Liver (tissue), 8 donors: ENCODE measurements at regions not wholly inside any gene's neighbourhood (a gene's known extent, or its start where the extent isn't known, plus 50 kb on each side); places are given as distances from the start of the nearest gene placed in this dataset.

Source experiments
- DNase-seq: peaks from one replicate; pipeline ENCODE4 v3.0.0-alpha.2; 2017; ENCODE audit warnings: low spot score
- H3K27ac ChIP-seq, 2 donors: one replicate each; pipeline ENCODE4 v1.7.0; 2013; ENCODE audit warnings: inconsistent platforms in 2 of 2, low read length in 2 of 2, control low read depth in 1 of 2, low read depth in 1 of 2, mild to moderate bottlenecking in 1 of 2
- H3K27me3 ChIP-seq, 4 donors: one replicate each; pipeline versions ENCODE4 v1.6.1 to v1.7.0; 2013; ENCODE audit warnings: low read length in 3 of 4, inconsistent platforms in 1 of 4, mild to moderate bottlenecking in 1 of 4, moderate library complexity in 1 of 4; ENCODE audit not compliant: control insufficient read depth in 4 of 4, insufficient read depth in 4 of 4
- H3K36me3 ChIP-seq, 4 donors: one replicate each; pipeline versions ENCODE4 v1.6.1 to v1.7.0; 2013; ENCODE audit warnings: low read length in 3 of 4, mild to moderate bottlenecking in 3 of 4, low read depth in 1 of 4, moderate library complexity in 1 of 4; ENCODE audit not compliant: control insufficient read depth in 4 of 4, insufficient read depth in 3 of 4
- H3K4me1 ChIP-seq, 4 donors: one replicate each; pipeline versions ENCODE4 v1.6.1 to v1.7.0; 2013; ENCODE audit warnings: low read length in 3 of 4, mild to moderate bottlenecking in 3 of 4, moderate library complexity in 1 of 4; ENCODE audit not compliant: control insufficient read depth in 4 of 4, insufficient read depth in 4 of 4
- H3K4me3 ChIP-seq, 3 donors: one replicate each; pipeline versions ENCODE4 v1.6.1 to v1.7.0; 2013; ENCODE audit warnings: low read length in 3 of 3, control low read depth in 1 of 3, low read depth in 1 of 3, mild to moderate bottlenecking in 1 of 3
- H3K9ac ChIP-seq, 2 donors: one replicate each; pipeline ENCODE4 v1.7.0; 2013; ENCODE audit warnings: low read length in 2 of 2, mild to moderate bottlenecking in 2 of 2, moderate library complexity in 2 of 2, control low read depth in 1 of 2, low read depth in 1 of 2
- H3K9me3 ChIP-seq, 4 donors: one replicate each; pipeline versions ENCODE4 v1.6.1 to v1.7.0; 2013; ENCODE audit warnings: low read length in 3 of 4; ENCODE audit not compliant: control insufficient read depth in 4 of 4
- CTCF ChIP-seq: fragments of 150-350 bp; IDR thresholded peaks from 2 replicates; pipeline ENCODE4 v1.5.1; 2017; ENCODE audit warnings: improper control_type of control experiment, low read depth, low read length; ENCODE audit not compliant: missing input control
- EGR1 ChIP-seq, 2 donors: IDR thresholded peaks; 2 replicates each; pipeline ENCODE4 v1.6.1; 2016 to 2018; ENCODE audit warnings: antibody characterized with exemption in 2 of 2, low read depth in 2 of 2
- FOXA1 ChIP-seq: IDR thresholded peaks from 2 replicates; pipeline ENCODE4 v1.6.1; 2016; ENCODE audit warnings: antibody characterized with exemption
- GABPA ChIP-seq, 2 donors: IDR thresholded peaks in 1 of 2; conservative IDR thresholded peaks in 1 of 2; 2 replicates each; pipeline ENCODE4 v1.6.1; 2016; ENCODE audit warnings: antibody characterized with exemption in 2 of 2, mild to moderate bottlenecking in 1 of 2, moderate library complexity in 1 of 2
- HNF4A ChIP-seq, 2 donors: conservative IDR thresholded peaks; 2 replicates each; pipeline ENCODE4 v1.6.1; 2016; ENCODE audit warnings: antibody characterized with exemption in 2 of 2, mild to moderate bottlenecking in 2 of 2
- HNF4G ChIP-seq: IDR thresholded peaks from 2 replicates; pipeline ENCODE4 v1.6.1; 2016; ENCODE audit warnings: antibody characterized with exemption
- MAX ChIP-seq: IDR thresholded peaks from 2 replicates; pipeline ENCODE4 v1.6.1; 2016; ENCODE audit warnings: antibody characterized with exemption
- NR2F2 ChIP-seq: IDR thresholded peaks from 2 replicates; pipeline ENCODE4 v1.6.1; 2016; ENCODE audit warnings: antibody characterized with exemption
- RAD21 ChIP-seq, 2 donors: IDR thresholded peaks; 2 replicates each; pipeline ENCODE4 v1.6.1; 2016; ENCODE audit warnings: antibody characterized with exemption in 2 of 2, mild to moderate bottlenecking in 2 of 2
- REST ChIP-seq: IDR thresholded peaks from 2 replicates; pipeline ENCODE4 v1.6.1; 2016; ENCODE audit warnings: antibody characterized with exemption, mild to moderate bottlenecking
- SP1 ChIP-seq: IDR thresholded peaks from 2 replicates; pipeline ENCODE4 v1.6.1; 2018; ENCODE audit warnings: antibody characterized with exemption, mild to moderate bottlenecking
- TAF1 ChIP-seq: conservative IDR thresholded peaks from 2 replicates; pipeline ENCODE4 v1.6.1; 2016; ENCODE audit warnings: antibody characterized with exemption, mild to moderate bottlenecking
- YY1 ChIP-seq: IDR thresholded peaks from 2 replicates; pipeline ENCODE4 v1.6.1; 2016; ENCODE audit warnings: antibody characterized with exemption, mild to moderate bottlenecking
- ZBTB33 ChIP-seq: IDR thresholded peaks from 2 replicates; pipeline ENCODE4 v1.6.1; 2016; ENCODE audit warnings: antibody characterized with exemption
- WGBS: extraction: QIAGEN DNeasy Blood & Tissue Kit; methylation state at CpG from one replicate; pipeline ENCODE4 v1.1.7; 2013; 5-methylcytosine and 5-hydroxymethylcytosine counted together
- donor health status: healthy.
- donor health status: healthy.
- donor health status: healthy.
- donor health status: healthy.
- donor health status: healthy.

- H3K4me1 ChIP-seq = no peaks in the 10 kb centered on the region
- H3K27me3 ChIP-seq = no peaks in the 10 kb centered on the region
- no peak overlapping the region for H3K27ac ChIP-seq
- 93% methylated on average over 6 of the region's 6 CpGs for WGBS
- H3K9me3 ChIP-seq = peaks cover 0 to 16% (median 6%) of the 10 kb centered on the region in 4 donors
- H3K9ac ChIP-seq = no peak overlapping the region
- no peak overlapping the region for H3K4me3 ChIP-seq
- no peaks in the 10 kb centered on the region for H3K36me3 ChIP-seq
- no peak for TF ChIP-seq YY1
- DNase-seq = no peak
Measured at GRCh38 chr3:72220946-72221345, 436.0 kb upstream of the PROK2 start.

GRCh38 chr3:72219752-72220151 is 434.8 kb upstream of the PROK2 start:
- H3K27me3 ChIP-seq = no peaks in the 10 kb centered on the region
- no peaks in the 10 kb centered on the region for H3K36me3 ChIP-seq
- no peak overlapping the region for H3K9ac ChIP-seq
- H3K27ac ChIP-seq = no peak overlapping the region
- peaks cover 0 to 6% (median 2%) of the 10 kb centered on the region in 4 donors for H3K9me3 ChIP-seq
- H3K4me3 ChIP-seq = no peak overlapping the region
- WGBS = 92% methylated on average over 3 of the region's 3 CpGs
- DNase-seq = no peak
- no peaks in the 10 kb centered on the region for H3K4me1 ChIP-seq
- TF ChIP-seq NR2F2 (no peak), HNF4G (no peak), TAF1 (no peak), MAX (no peak), REST (no peak), RAD21 (IDR thresholded peaks at IDR 0.05) (no peak), EGR1 (IDR thresholded peaks at IDR 0.05; ENCODE audit: low read depth in 2 of 2) (no peak), GABPA (IDR thresholded peaks at IDR 0.05 in 1 of 2, conservative IDR thresholded peaks at IDR 0.05 in 1 of 2) (no peak), FOXA1 (no peak), YY1 (no peak), CTCF (no peak), SP1 (no peak), ZBTB33 (no peak), HNF4A (conservative IDR thresholded peaks at IDR 0.05) (no peak)
